Hematopoietic multipotent progenitor cell treated with erythropoietin and hydrocortisone succinate and interleukin-3 and kit ligand, for 17 days (in vitro differentiated cells): ENCODE measurements at regions not wholly inside any gene's neighbourhood (a gene's known extent, or its start where the extent isn't known, plus 50 kb on each side); places are given as distances from the start of the nearest gene placed in this dataset.
"Not testable (repeated sequence)": the region's sequence is repeated elsewhere in the genome, so short reads cannot be mapped to it uniquely, and the experiment has no call there.

Experiments
- DNase-seq: peaks from one replicate; pipeline ENCODE4 v3.0.0-alpha.2; 2015; ENCODE audit warnings: low spot score

- no peak for DNase-seq
These were observed 495.4 kb downstream of the TRIB2 start for GRCh38 chr2:13212115-13212514.

- DNase-seq = no peak
These were observed 501.5 kb downstream of the TRIB2 start for GRCh38 chr2:13218205-13218604.

- DNase-seq = no peak
These were observed 510.8 kb downstream of the TRIB2 start for GRCh38 chr2:13227578-13227977.

GRCh38 chr2:13230221-13230620 is 513.5 kb downstream of the TRIB2 start:
- DNase-seq = no peak

- no peak for DNase-seq
These were observed 523.3 kb downstream of the TRIB2 start for GRCh38 chr2:13240061-13240460.

GRCh38 chr2:13240789-13241487 is 524.2 kb downstream of the TRIB2 start:
- no peak for DNase-seq

GRCh38 chr2:13252615-13253014 is 535.9 kb downstream of the TRIB2 start:
- DNase-seq = no peak

GRCh38 chr2:13255485-13255884 is 538.7 kb downstream of the TRIB2 start:
- DNase-seq = no peak

- DNase-seq = no peak
These were observed 543.7 kb downstream of the TRIB2 start for GRCh38 chr2:13260402-13260801.

- no peak for DNase-seq
These were observed 549.4 kb downstream of the TRIB2 start for GRCh38 chr2:13266166-13266565.

- DNase-seq = no peak
These were observed 568.0 kb downstream of the TRIB2 start for GRCh38 chr2:13284688-13285087.

- DNase-seq = no peak
These were observed 572.6 kb downstream of the TRIB2 start for GRCh38 chr2:13289310-13289709.

GRCh38 chr2:13308478-13308805 is 591.7 kb downstream of the TRIB2 start:
- DNase-seq = not testable (repeated sequence)

GRCh38 chr2:13308989-13309388 is 592.3 kb downstream of the TRIB2 start:
- DNase-seq = no peak

GRCh38 chr2:13332060-13332459 is 615.3 kb downstream of the TRIB2 start:
- DNase-seq = no peak

- DNase-seq = not testable (repeated sequence)
These were observed 617.3 kb downstream of the TRIB2 start for GRCh38 chr2:13334071-13334470.

GRCh38 chr2:13334545-13334944 is 617.8 kb downstream of the TRIB2 start:
- DNase-seq = no peak

- DNase-seq = no peak
These were observed 619.3 kb downstream of the TRIB2 start for GRCh38 chr2:13335862-13336535.

GRCh38 chr2:13351068-13351467 is 634.3 kb downstream of the TRIB2 start:
- DNase-seq = no peak

GRCh38 chr2:13353083-13353482 is 636.3 kb downstream of the TRIB2 start:
- DNase-seq = no peak

- DNase-seq = no peak
These were observed 637.3 kb downstream of the TRIB2 start for GRCh38 chr2:13354031-13354430.

GRCh38 chr2:13381928-13382327 is 665.2 kb downstream of the TRIB2 start:
- not testable (repeated sequence) for DNase-seq

- not testable (repeated sequence) for DNase-seq
These were observed 672.4 kb downstream of the TRIB2 start for GRCh38 chr2:13389172-13389571.

GRCh38 chr2:13390676-13391075 is 673.9 kb downstream of the TRIB2 start:
- DNase-seq = no peak
